NT2/D1 (cell line): ENCODE measurements at regions not wholly inside any gene's neighbourhood (a gene's known extent, or its start where the extent isn't known, plus 50 kb on each side); places are given as distances from the start of the nearest gene placed in this dataset.

Source experiments
- DNase-seq: peaks from one replicate; pipeline ENCODE4 v3.0.0-alpha.2; 2011; ENCODE audit warnings: low read depth, low spot score
- H3K27me3 ChIP-seq: 2 replicates; pipeline ENCODE4 v1.6.0; 2011; ENCODE audit warnings: mild to moderate bottlenecking; ENCODE audit not compliant: insufficient read length, insufficient read depth
- H3K36me3 ChIP-seq: 2 replicates; pipeline ENCODE4 v1.6.1; 2011; ENCODE audit warnings: mild to moderate bottlenecking, low read length, mixed read lengths; ENCODE audit not compliant: insufficient read depth, insufficient read length
- H3K4me1 ChIP-seq: 2 replicates; pipeline ENCODE4 v1.5.1; 2011; ENCODE audit not compliant: insufficient read depth, insufficient read length
- H3K4me3 ChIP-seq: 2 replicates; pipeline ENCODE4 v1.5.1; 2011; ENCODE audit warnings: low read depth; ENCODE audit not compliant: insufficient read length
- H3K9ac ChIP-seq: 2 replicates; pipeline ENCODE4 v1.6.0; 2011; ENCODE audit warnings: low read depth; ENCODE audit not compliant: insufficient read length
- H3K9me3 ChIP-seq: 2 replicates; pipeline ENCODE4 v1.5.1; 2011; ENCODE audit warnings: mild to moderate bottlenecking, low read length; ENCODE audit not compliant: insufficient read depth
- SUZ12 ChIP-seq: IDR thresholded peaks from 2 replicates; pipeline ENCODE4 v1.6.1; 2011; ENCODE audit not compliant: insufficient read length, insufficient read depth; ENCODE audit errors: extremely low read depth
- YY1 ChIP-seq: IDR thresholded peaks from 2 replicates; pipeline ENCODE4 v1.6.1; 2011; ENCODE audit not compliant: insufficient read length, insufficient read depth
- ZNF274 ChIP-seq: IDR thresholded peaks from 2 replicates; pipeline ENCODE4 v1.6.1; 2011; ENCODE audit warnings: mild to moderate bottlenecking, low read depth, low read length

DNA sequence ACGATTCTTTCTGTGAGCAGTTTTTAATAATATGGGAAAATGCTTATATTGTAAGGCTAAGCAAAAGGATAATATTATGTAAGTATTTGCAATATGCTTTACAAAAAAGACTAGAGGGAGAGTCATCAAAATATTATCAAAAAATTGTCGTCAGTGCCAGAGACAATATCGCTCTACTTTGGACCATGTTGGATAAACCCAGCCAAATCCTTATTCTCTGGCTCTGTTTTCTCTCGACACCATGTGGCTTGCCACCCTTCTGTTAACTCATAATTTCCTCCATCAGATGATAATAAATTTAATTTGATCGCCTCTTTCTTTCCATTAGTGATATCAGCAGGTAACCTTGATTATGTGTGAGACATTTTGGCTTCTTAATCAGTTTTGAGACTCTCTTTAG, 129.9 kb downstream of the CDC42EP3 start:
- H3K4me3 ChIP-seq = no peak overlapping the region
- no peaks in the 10 kb centered on the region for H3K4me1 ChIP-seq
- H3K9ac ChIP-seq = no peak overlapping the region
- TF ChIP-seq YY1 = no peak
- TF ChIP-seq ZNF274 = no peak
- TF ChIP-seq SUZ12 = no peak
- no peaks in the 10 kb centered on the region for H3K36me3 ChIP-seq
- no peaks in the 10 kb centered on the region for H3K27me3 ChIP-seq
- H3K9me3 ChIP-seq = no peaks in the 10 kb centered on the region
- no peak for DNase-seq

DNA sequence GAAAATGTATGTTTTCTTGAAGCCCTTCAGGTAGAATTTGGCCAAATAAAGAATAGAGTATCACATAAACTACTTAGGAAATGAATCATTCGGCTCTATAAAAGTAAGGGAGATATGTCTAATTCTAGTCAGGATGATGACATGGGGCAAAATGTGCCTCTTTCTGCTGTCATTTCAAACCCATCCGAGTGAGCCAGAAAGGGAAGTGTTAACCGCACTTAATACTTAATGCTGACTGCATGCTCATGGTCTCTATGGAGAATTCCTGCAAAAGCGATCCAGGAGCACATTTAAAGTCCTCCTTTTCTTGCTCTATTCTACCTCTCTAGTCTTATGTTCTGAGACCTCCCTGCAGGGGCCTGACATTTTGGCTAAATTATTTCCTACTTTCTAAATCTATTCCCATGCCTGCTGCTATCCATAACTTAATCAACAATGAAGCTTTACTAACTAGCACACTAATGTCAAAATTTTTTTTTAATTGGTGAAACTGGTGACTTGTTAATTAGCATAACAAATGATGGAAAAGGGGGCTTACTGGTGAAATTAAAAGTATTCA, 127.4 kb downstream of the CDC42EP3 start:
- Histone ChIP-seq H3K4me1 (no peaks in the 10 kb centered on the region), H3K9me3 (no peaks in the 10 kb centered on the region), H3K4me3 (no peak overlapping the region), H3K9ac (no peak overlapping the region), H3K27me3 (no peaks in the 10 kb centered on the region), H3K36me3 (no peaks in the 10 kb centered on the region)
- no peak for DNase-seq
- no peak for TF ChIP-seq YY1
- no peak for TF ChIP-seq ZNF274
- no peak for TF ChIP-seq SUZ12

DNA sequence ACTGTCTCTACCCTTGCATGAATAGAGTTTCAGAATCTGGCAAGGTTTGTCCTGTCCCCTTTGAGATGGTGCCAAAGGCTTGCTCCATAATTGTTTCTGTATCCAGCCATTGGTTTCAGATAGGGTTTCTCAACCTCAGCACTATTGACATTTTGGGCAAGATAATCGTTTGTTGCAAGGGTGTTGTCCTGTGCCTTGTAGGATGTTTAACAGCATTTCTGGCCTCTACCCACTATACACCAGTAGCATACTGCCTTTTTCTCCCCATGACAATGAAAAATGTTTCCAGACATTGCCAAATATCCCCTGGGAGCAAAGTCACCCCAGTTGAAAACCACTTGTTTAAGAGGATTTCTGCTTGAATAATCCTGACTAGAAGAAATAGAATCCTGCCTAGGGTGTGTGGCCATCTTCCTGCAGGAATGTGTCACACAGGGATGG, 126.8 kb downstream of the CDC42EP3 start:
- Histone ChIP-seq H3K4me1 (no peaks in the 10 kb centered on the region), H3K27me3 (no peaks in the 10 kb centered on the region), H3K4me3 (no peak overlapping the region), H3K9ac (no peak overlapping the region), H3K9me3 (no peaks in the 10 kb centered on the region), H3K36me3 (no peaks in the 10 kb centered on the region)
- TF ChIP-seq SUZ12 (no peak), YY1 (no peak), ZNF274 (no peak)
- no peak for DNase-seq

DNA sequence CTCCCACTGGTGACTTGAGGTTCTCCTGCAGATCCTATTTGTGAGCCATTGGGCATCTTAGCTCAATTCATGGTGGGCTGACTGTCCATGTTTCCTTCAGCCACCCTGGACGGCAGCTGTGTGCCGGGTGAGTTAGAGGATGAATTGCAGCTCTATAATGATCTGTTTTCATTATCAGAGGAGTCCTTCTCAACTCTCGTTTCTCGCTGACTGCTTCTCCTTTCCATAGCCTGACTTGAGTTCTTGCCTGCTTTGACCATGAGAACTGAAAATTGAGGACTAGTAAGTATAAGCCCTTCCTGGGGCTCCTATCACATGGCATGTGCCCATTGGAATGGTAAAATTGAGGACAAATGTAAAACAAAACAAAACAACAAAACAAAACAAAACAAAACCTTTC, 121.8 kb downstream of the CDC42EP3 start:
- TF ChIP-seq ZNF274 (no peak), SUZ12 (no peak), YY1 (no peak)
- no peak overlapping the region for H3K4me3 ChIP-seq
- H3K9me3 ChIP-seq = no peaks in the 10 kb centered on the region
- no peaks in the 10 kb centered on the region for H3K27me3 ChIP-seq
- H3K9ac ChIP-seq = no peak overlapping the region
- DNase-seq = no peak
- H3K36me3 ChIP-seq = no peaks in the 10 kb centered on the region
- H3K4me1 ChIP-seq = no peaks in the 10 kb centered on the region

DNA sequence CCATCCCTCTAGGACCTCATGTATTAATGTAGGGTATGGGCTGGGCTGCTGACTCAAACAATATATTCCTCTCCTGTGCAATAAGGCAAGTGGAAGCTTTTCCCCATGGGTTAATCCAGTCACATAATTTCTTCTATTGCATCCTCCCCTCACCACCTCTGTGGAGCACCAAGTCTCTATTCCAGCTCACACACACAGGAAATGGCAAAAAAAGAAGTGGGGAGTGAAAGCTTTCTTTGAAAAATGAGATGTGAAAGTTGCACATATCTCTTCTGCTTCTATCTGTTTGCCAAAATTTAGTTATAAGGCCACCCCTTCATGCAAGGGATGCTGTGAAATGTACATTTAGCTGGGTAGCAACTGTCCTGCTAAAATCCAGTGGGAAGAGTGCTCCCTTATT, 121.3 kb downstream of the CDC42EP3 start:
- H3K4me3 ChIP-seq = no peak overlapping the region
- H3K9ac ChIP-seq = no peak overlapping the region
- no peaks in the 10 kb centered on the region for H3K4me1 ChIP-seq
- no peaks in the 10 kb centered on the region for H3K27me3 ChIP-seq
- TF ChIP-seq ZNF274 = no peak
- TF ChIP-seq SUZ12 = no peak
- TF ChIP-seq YY1 = no peak
- no peaks in the 10 kb centered on the region for H3K36me3 ChIP-seq
- no peak for DNase-seq
- H3K9me3 ChIP-seq = no peaks in the 10 kb centered on the region

DNA sequence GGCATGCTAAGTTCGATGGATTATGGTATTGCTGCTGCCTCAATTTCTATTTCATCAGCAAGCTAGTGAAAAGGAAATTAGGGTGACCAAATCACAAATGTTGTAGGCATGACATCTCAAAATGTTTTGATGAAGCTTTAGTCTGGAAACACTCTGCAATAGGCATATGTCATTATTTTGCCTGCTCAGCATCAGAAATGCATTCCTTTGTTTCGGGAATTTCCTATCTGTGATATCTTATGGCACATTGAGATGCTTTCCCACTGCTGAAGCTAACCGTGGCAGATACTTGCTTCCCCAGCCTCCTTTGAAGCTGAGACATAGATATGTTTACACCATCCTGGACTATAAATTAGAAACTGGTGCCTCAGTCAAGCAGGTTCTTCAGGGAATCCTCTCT, 119.7 kb downstream of the CDC42EP3 start:
- Histone ChIP-seq H3K9ac (no peak overlapping the region), H3K27me3 (no peaks in the 10 kb centered on the region), H3K4me1 (no peaks in the 10 kb centered on the region), H3K36me3 (no peaks in the 10 kb centered on the region), H3K9me3 (no peaks in the 10 kb centered on the region), H3K4me3 (no peak overlapping the region)
- no peak for TF ChIP-seq ZNF274
- no peak for TF ChIP-seq YY1
- TF ChIP-seq SUZ12 = no peak
- no peak for DNase-seq

DNA sequence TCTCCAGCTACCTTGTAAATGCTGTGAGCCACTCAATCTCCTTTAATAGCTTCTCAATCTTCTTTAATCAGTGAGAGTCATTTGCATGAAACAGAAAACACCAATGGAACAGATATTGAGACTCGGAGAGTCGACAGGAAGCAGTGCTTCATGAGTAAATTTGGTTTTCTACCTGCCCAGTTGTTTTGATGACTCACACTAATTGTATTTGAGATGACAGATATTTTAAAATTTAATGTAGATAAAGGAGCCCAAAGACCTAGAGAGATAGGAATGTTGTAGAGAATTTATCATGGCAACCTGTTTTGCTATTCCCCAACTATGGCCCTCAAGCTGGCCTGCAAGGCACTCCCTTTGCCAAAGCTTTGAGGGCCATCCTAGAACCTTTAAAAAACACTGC, 119.1 kb downstream of the CDC42EP3 start:
- Histone ChIP-seq H3K9ac (no peak overlapping the region), H3K4me3 (no peak overlapping the region), H3K4me1 (no peaks in the 10 kb centered on the region), H3K36me3 (no peaks in the 10 kb centered on the region), H3K9me3 (no peaks in the 10 kb centered on the region), H3K27me3 (no peaks in the 10 kb centered on the region)
- no peak for DNase-seq
- no peak for TF ChIP-seq ZNF274
- no peak for TF ChIP-seq SUZ12
- TF ChIP-seq YY1 = no peak
